OCI-LY3 (cell line): ENCODE measurements at regions not wholly inside any gene's neighbourhood (a gene's known extent, or its start where the extent isn't known, plus 50 kb on each side); places are given as distances from the start of the nearest gene placed in this dataset.

Experiments used
- H2AFZ ChIP-seq: fragments of 200-600, 300-600 bp; shearing (Covaris generic); 2 replicates; pipeline ENCODE4 v1.6.0; 2014; ENCODE audit warnings: antibody characterized with exemption, low read depth, low read length
- H3K27ac ChIP-seq: fragments of 200-600, 300-600 bp; sonication (generic); 2 replicates; pipeline ENCODE4 v1.5.1; 2014; ENCODE audit warnings: mild to moderate bottlenecking, low read length, moderate library complexity, mixed read lengths
- H3K27me3 ChIP-seq: fragments of 200-600, 300-600 bp; sonication (generic); 2 replicates; pipeline ENCODE4 v1.6.1; 2014; ENCODE audit warnings: low read depth, low read length, mixed read lengths
- H3K36me3 ChIP-seq: fragments of 200-600, 300-600 bp; sonication (generic); replicated peaks from 2 replicates; pipeline ENCODE3; 2014; ENCODE audit warnings: low read depth, low read length, mixed read lengths
- H3K4me1 ChIP-seq: fragments of 300-600, 200-600 bp; sonication (generic); 2 replicates; pipeline ENCODE4 v1.6.1; 2014; ENCODE audit warnings: low read length, mixed read lengths
- H3K4me2 ChIP-seq: fragments of 200-600, 300-600 bp; sonication (generic); 2 replicates; pipeline ENCODE4 v1.6.1; 2014; ENCODE audit warnings: low read length, mixed read lengths
- H3K4me3 ChIP-seq: fragments of 300-600, 200-600 bp; sonication (generic); 2 replicates; pipeline ENCODE4 v1.5.1; 2014; ENCODE audit warnings: antibody characterized with exemption, mild to moderate bottlenecking, low read length, moderate library complexity
- H3K79me2 ChIP-seq: fragments of 300-600, 200-600 bp; shearing (Covaris generic); 2 replicates; pipeline ENCODE4 v1.6.1; 2014; ENCODE audit warnings: mild to moderate bottlenecking, low read length, mixed read lengths
- H3K9ac ChIP-seq: fragments of 300-600, 200-600 bp; shearing (Covaris generic); 2 replicates; pipeline ENCODE4 v1.6.0; 2014; ENCODE audit warnings: mild to moderate bottlenecking, low read length, moderate library complexity
- H3K9me3 ChIP-seq: fragments of 200-600, 300-600 bp; shearing (Covaris generic); 2 replicates; pipeline ENCODE4 v1.6.1; 2014; ENCODE audit warnings: low read length, mixed read lengths; ENCODE audit not compliant: insufficient read depth
- H4K20me1 ChIP-seq: fragments of 200-600, 300-600 bp; sonication (generic); 2 replicates; pipeline ENCODE4 v1.6.1; 2016; ENCODE audit warnings: low read length, mixed read lengths; ENCODE audit not compliant: insufficient read depth
- CTCF ChIP-seq: fragments of 200-600, 300-600 bp; sonication (generic); IDR thresholded peaks from 2 replicates; pipeline ENCODE4 v1.5.1; 2014; ENCODE audit warnings: antibody characterized with exemption, low read length, low read depth
- EZH2phosphoT487 ChIP-seq: fragments of 200-600 bp; shearing (Covaris generic); IDR thresholded peaks from 2 replicates; pipeline ENCODE4 v1.6.1; 2018; ENCODE audit warnings: antibody characterized with exemption, mixed run types, low read depth

- H3K4me2 ChIP-seq = no peak overlapping the region
- no peaks in the 10 kb centered on the region for H3K36me3 ChIP-seq
- H3K27me3 ChIP-seq = no peaks in the 10 kb centered on the region
- no peaks in the 10 kb centered on the region for H3K4me1 ChIP-seq
- no peaks in the 10 kb centered on the region for H4K20me1 ChIP-seq
- H3K79me2 ChIP-seq = no peaks in the 10 kb centered on the region
- H3K27ac ChIP-seq = no peak overlapping the region
- no peak overlapping the region for H3K9ac ChIP-seq
- TF ChIP-seq CTCF (no peak), EZH2phosphoT487 (no peak)
- peaks cover 7% of the 10 kb centered on the region; the same call in 1 of the 2 replicates for H3K9me3 ChIP-seq
- no peak overlapping the region for H3K4me3 ChIP-seq
- no peak overlapping the region for H2AFZ ChIP-seq
These were observed 286.3 kb upstream of the THRB start for GRCh38 chr3:24780991-24781390.

- no peak for TF ChIP-seq CTCF
- Histone ChIP-seq H3K4me2 (no peak overlapping the region), H2AFZ (no peak overlapping the region), H3K27me3 (no peaks in the 10 kb centered on the region), H3K4me1 (no peaks in the 10 kb centered on the region), H3K4me3 (no peak overlapping the region), H3K27ac (no peak overlapping the region), H3K36me3 (no peaks in the 10 kb centered on the region), H4K20me1 (no peaks in the 10 kb centered on the region), H3K79me2 (no peaks in the 10 kb centered on the region), H3K9me3 (peaks cover 7% of the 10 kb centered on the region; the same call in 1 of the 2 replicates), H3K9ac (no peak overlapping the region)
These were observed 286.8 kb upstream of the THRB start for GRCh38 chr3:24781454-24781853.

GRCh38 chr3:24793896-24794295 lies 299.2 kb upstream of the THRB start:
- Histone ChIP-seq H3K27ac (no peak overlapping the region), H3K9ac (no peak overlapping the region), H4K20me1 (no peaks in the 10 kb centered on the region), H3K9me3 (no peaks in the 10 kb centered on the region), H3K36me3 (no peaks in the 10 kb centered on the region), H3K79me2 (no peaks in the 10 kb centered on the region), H2AFZ (no peak overlapping the region), H3K4me3 (no peak overlapping the region), H3K4me1 (no peaks in the 10 kb centered on the region), H3K4me2 (no peak overlapping the region), H3K27me3 (peaks cover 25% of the 10 kb centered on the region)
- TF ChIP-seq EZH2phosphoT487 (no peak), CTCF (no peak)

- no peaks in the 10 kb centered on the region for H3K36me3 ChIP-seq
- H3K79me2 ChIP-seq = no peaks in the 10 kb centered on the region
- H3K4me2 ChIP-seq = no peak overlapping the region
- H3K27me3 ChIP-seq = peaks cover 54% of the 10 kb centered on the region
- no peaks in the 10 kb centered on the region for H3K9me3 ChIP-seq
- peaks cover 3% of the 10 kb centered on the region; the same call in 1 of the 2 replicates for H4K20me1 ChIP-seq
- no peak overlapping the region for H3K9ac ChIP-seq
- H3K4me3 ChIP-seq = no peak overlapping the region
- H3K4me1 ChIP-seq = peaks cover 7% of the 10 kb centered on the region
- no peak for TF ChIP-seq EZH2phosphoT487
- no peak for TF ChIP-seq CTCF
- H2AFZ ChIP-seq = no peak overlapping the region
- no peak overlapping the region for H3K27ac ChIP-seq
These were observed 308.0 kb upstream of the THRB start for GRCh38 chr3:24802614-24803013.
